Right lobe of liver (tissue), 4 donors: ENCODE measurements at regions not wholly inside any gene's neighbourhood (a gene's known extent, or its start where the extent isn't known, plus 50 kb on each side); places are given as distances from the start of the nearest gene placed in this dataset.

Experiments used
- POLR2A ChIP-seq: fragments of 450-650 bp; IDR thresholded peaks from one replicate; pipeline ENCODE4 v1.6.1; 2017; ENCODE audit warnings: antibody characterized with exemption, mild to moderate bottlenecking
- TF ChIP-seq, protein P1 (sequence below), 4 donors: fragments of 200-600 bp in 3 of 4; fragments of 450-650 bp in 1 of 4; IDR thresholded peaks; one replicate each; pipeline versions ENCODE4 v1.5.1 to v1.8.0; 2016 to 2022; ENCODE audit warnings: antibody characterized with exemption in 4 of 4, mild to moderate bottlenecking in 2 of 4
- donor health status: DM: no; HTN: no; CAD: no.
- donor health status: DM: no; HTN: no; CAD: no.
- donor health status: DM: no; HTN: yes; CAD: no.

DNA sequence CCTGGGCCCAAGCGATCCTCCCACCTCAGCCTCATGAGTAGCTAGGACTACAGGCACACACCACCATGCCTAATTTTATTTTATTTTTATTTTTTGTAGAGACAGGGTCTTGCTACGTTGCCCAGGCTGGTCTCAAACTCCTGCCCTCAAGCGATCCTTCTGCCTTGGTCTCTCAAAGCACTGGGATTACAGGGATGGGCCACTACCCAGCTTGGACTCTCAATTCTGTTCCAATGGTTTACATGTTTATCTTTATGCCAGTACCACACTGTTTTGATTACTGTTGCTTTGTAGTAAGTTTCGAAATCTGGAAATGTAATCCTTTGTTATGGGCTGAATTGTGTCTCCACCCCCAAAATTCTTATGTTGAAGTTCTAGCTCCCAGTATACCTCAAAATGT is 88.4 kb upstream of the TARDBP start:
- TF ChIP-seq, protein P1, sequence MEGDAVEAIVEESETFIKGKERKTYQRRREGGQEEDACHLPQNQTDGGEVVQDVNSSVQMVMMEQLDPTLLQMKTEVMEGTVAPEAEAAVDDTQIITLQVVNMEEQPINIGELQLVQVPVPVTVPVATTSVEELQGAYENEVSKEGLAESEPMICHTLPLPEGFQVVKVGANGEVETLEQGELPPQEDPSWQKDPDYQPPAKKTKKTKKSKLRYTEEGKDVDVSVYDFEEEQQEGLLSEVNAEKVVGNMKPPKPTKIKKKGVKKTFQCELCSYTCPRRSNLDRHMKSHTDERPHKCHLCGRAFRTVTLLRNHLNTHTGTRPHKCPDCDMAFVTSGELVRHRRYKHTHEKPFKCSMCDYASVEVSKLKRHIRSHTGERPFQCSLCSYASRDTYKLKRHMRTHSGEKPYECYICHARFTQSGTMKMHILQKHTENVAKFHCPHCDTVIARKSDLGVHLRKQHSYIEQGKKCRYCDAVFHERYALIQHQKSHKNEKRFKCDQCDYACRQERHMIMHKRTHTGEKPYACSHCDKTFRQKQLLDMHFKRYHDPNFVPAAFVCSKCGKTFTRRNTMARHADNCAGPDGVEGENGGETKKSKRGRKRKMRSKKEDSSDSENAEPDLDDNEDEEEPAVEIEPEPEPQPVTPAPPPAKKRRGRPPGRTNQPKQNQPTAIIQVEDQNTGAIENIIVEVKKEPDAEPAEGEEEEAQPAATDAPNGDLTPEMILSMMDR (IDR thresholded peaks at IDR 0.05) = no peak
- TF ChIP-seq POLR2A = no peak
